CD14-positive monocyte (primary cell): ENCODE measurements at regions not wholly inside any gene's neighbourhood (a gene's known extent, or its start where the extent isn't known, plus 50 kb on each side); places are given as distances from the start of the nearest gene placed in this dataset.

Source experiments
- DNase-seq, 3 donors: peaks; one replicate each; pipeline ENCODE4 v3.0.0-alpha.2; 2011 to 2022
- H2AFZ ChIP-seq: 2 replicates; pipeline ENCODE4 v1.6.0; 2012; ENCODE audit warnings: mild to moderate bottlenecking, low read depth, low read length, inconsistent platforms; ENCODE audit not compliant: insufficient read depth, poor library complexity, severe bottlenecking
- H3K27ac ChIP-seq, 2 donors: 1 replicate in 1 of 2; 2 replicates in 1 of 2; pipeline ENCODE4 v1.5.1; 2012 to 2013; ENCODE audit warnings: low read length in 2 of 2, control low read depth in 1 of 2, inconsistent platforms in 1 of 2, low read depth in 1 of 2, mild to moderate bottlenecking in 1 of 2
- H3K27me3 ChIP-seq, 2 donors: one replicate each; pipeline versions ENCODE4 v1.6.0 to v1.6.1; 2011 to 2013; ENCODE audit warnings: low read length in 2 of 2; ENCODE audit not compliant: control insufficient read depth in 2 of 2, insufficient read depth in 2 of 2
- H3K36me3 ChIP-seq, 2 donors: replicated peaks in 1 of 2; 1 replicate in 1 of 2; 2 replicates in 1 of 2; pipeline versions ENCODE4 v1.5.1 to v1.6.1; 2012 to 2013; ENCODE audit warnings: low read length in 2 of 2, control low read depth in 1 of 2, inconsistent platforms in 1 of 2, mild to moderate bottlenecking in 1 of 2; ENCODE audit not compliant: insufficient read depth in 2 of 2, control insufficient read depth in 1 of 2
- H3K4me1 ChIP-seq, 2 donors: 1 replicate in 1 of 2; 2 replicates in 1 of 2; pipeline versions ENCODE4 v1.5.1 to v1.6.1; 2012 to 2013; ENCODE audit warnings: low read length in 2 of 2, control low read depth in 1 of 2, inconsistent platforms in 1 of 2, mild to moderate bottlenecking in 1 of 2, moderate library complexity in 1 of 2; ENCODE audit not compliant: insufficient read depth in 2 of 2, control insufficient read depth in 1 of 2
- H3K4me2 ChIP-seq: replicated peaks from 2 replicates; pipeline ENCODE3; 2012; ENCODE audit warnings: low read length, moderate library complexity, mild to moderate bottlenecking; ENCODE audit not compliant: poor library complexity, severe bottlenecking; ENCODE audit errors: extremely low read depth
- H3K4me3 ChIP-seq, 3 experiments: fragments of 200-600 bp in 1 of 3; sonication (generic) in 1 of 3; replicated peaks in 1 of 3; 1 replicate in 2 of 3; 2 replicates in 1 of 3; pipeline ENCODE4 v1.5.1; 2011 to 2013; ENCODE audit warnings: low read length in 3 of 3, mild to moderate bottlenecking in 3 of 3, control low read depth in 2 of 3, low read depth in 2 of 3, inconsistent platforms in 1 of 3, moderate library complexity in 1 of 3
- H3K79me2 ChIP-seq: 2 replicates; pipeline ENCODE4 v1.6.0; 2012; ENCODE audit warnings: mild to moderate bottlenecking, control low read depth, inconsistent platforms, low read length, moderate library complexity; ENCODE audit not compliant: insufficient read depth
- H3K9ac ChIP-seq: 2 replicates; pipeline ENCODE4 v1.6.0; 2017; ENCODE audit warnings: low read length, mild to moderate bottlenecking; ENCODE audit not compliant: insufficient read depth, poor library complexity, severe bottlenecking
- H3K9me3 ChIP-seq, 2 donors: replicated peaks in 1 of 2; 1 replicate in 1 of 2; 2 replicates in 1 of 2; pipeline versions ENCODE4 v1.5.1 to v1.6.1; 2012 to 2013; ENCODE audit warnings: low read length in 2 of 2, control low read depth in 1 of 2; ENCODE audit not compliant: control insufficient read depth in 1 of 2, insufficient read depth in 1 of 2
- H4K20me1 ChIP-seq: 2 replicates; pipeline ENCODE4 v1.6.0; 2012; ENCODE audit warnings: mild to moderate bottlenecking, low read length, control low read depth, moderate library complexity; ENCODE audit not compliant: insufficient read depth
- H3K27ac Mint-ChIP-seq, 7 donors: one replicate each; pipeline ENCODE4 v1.8.0; 2020; ENCODE audit warnings: mild to moderate bottlenecking in 7 of 7, mixed read lengths in 7 of 7, moderate library complexity in 6 of 7, inconsistent platforms in 2 of 7
- H3K27me3 Mint-ChIP-seq, 3 donors: one replicate each; pipeline ENCODE4 v1.8.0; 2021 to 2022; ENCODE audit warnings: low read depth in 3 of 3, mild to moderate bottlenecking in 3 of 3, mixed read lengths in 3 of 3, moderate library complexity in 3 of 3, inconsistent platforms in 1 of 3
- H3K36me3 Mint-ChIP-seq, 2 donors: one replicate each; pipeline ENCODE4 v1.8.0; 2020; ENCODE audit warnings: mixed read lengths in 2 of 2, inconsistent platforms in 1 of 2, mild to moderate bottlenecking in 1 of 2
- H3K4me1 Mint-ChIP-seq: one replicate; pipeline ENCODE4 v1.8.0; 2020; ENCODE audit warnings: mild to moderate bottlenecking, mixed read lengths
- H3K4me3 Mint-ChIP-seq, 2 donors: one replicate each; pipeline ENCODE4 v1.8.0; 2020; ENCODE audit warnings: mild to moderate bottlenecking in 2 of 2, mixed read lengths in 2 of 2, moderate library complexity in 1 of 2
- H3K9me3 Mint-ChIP-seq, 7 donors: one replicate each; pipeline ENCODE4 v1.8.0; 2020 to 2022; ENCODE audit warnings: mixed read lengths in 7 of 7, mild to moderate bottlenecking in 6 of 7, moderate library complexity in 6 of 7, inconsistent platforms in 2 of 7
- WGBS: methylation state at CpG from one replicate; pipeline ENCODE4 v1.1.5; 2013; ENCODE audit warnings: missing lambda C conversion rate; ENCODE audit not compliant: insufficient coverage; 5-methylcytosine and 5-hydroxymethylcytosine counted together
- intact Hi-C, 2 donors: fragments of 100-400 bp; cut with micrococcal nuclease; formaldehyde crosslinking; loops; one replicate each; pipeline versions ENCODE4 v1.15.0 to v1.15.1; 2023
- TF ChIP-seq, protein P1 (sequence below): fragments of 200-600 bp; IDR thresholded peaks from one replicate; pipeline ENCODE4 v1.8.0; 2022; ENCODE audit warnings: antibody characterized with exemption, mild to moderate bottlenecking

DNA sequence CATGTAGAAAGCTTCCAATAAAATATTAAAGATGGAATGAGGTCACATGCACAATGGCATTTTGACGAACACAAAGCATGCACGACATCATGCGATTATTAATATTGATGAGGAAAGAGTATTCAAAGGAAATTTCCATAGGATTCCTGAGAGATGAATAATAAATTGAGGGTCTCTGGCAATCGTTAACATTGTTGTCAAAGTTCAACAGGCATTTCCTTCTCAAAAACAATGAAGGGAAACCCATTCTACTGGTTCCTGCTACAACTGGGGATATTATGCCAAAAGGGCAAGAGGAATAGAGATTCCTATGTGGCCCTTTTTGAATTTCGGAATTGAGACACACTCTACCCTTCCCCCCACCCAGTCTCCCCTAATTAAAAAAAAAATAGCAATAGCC lies 128.3 kb upstream of the NUDT7 start:
- TF ChIP-seq, protein P1, sequence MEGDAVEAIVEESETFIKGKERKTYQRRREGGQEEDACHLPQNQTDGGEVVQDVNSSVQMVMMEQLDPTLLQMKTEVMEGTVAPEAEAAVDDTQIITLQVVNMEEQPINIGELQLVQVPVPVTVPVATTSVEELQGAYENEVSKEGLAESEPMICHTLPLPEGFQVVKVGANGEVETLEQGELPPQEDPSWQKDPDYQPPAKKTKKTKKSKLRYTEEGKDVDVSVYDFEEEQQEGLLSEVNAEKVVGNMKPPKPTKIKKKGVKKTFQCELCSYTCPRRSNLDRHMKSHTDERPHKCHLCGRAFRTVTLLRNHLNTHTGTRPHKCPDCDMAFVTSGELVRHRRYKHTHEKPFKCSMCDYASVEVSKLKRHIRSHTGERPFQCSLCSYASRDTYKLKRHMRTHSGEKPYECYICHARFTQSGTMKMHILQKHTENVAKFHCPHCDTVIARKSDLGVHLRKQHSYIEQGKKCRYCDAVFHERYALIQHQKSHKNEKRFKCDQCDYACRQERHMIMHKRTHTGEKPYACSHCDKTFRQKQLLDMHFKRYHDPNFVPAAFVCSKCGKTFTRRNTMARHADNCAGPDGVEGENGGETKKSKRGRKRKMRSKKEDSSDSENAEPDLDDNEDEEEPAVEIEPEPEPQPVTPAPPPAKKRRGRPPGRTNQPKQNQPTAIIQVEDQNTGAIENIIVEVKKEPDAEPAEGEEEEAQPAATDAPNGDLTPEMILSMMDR: no peak
- no peak overlapping the region for H3K4me3 Mint-ChIP-seq
- H3K27ac Mint-ChIP-seq: no peak overlapping the region
- peaks cover 4% of the 10 kb centered on the region for H3K4me1 Mint-ChIP-seq
- no peaks in the 10 kb centered on the region for H3K9me3 ChIP-seq
- H3K27me3 Mint-ChIP-seq: peaks cover 0 to 6% (median 2%) of the 10 kb centered on the region in 3 donors
- no peak overlapping the region for H3K4me3 ChIP-seq
- no peak overlapping the region for H3K9ac ChIP-seq
- H3K36me3 ChIP-seq: no peaks in the 10 kb centered on the region
- intact Hi-C loops: no loop called here
- H3K9me3 Mint-ChIP-seq: no peaks in the 10 kb centered on the region
- H4K20me1 ChIP-seq: no peaks in the 10 kb centered on the region
- DNase-seq: no peak
- H3K27ac ChIP-seq: no peak overlapping the region
- no peak overlapping the region for H2AFZ ChIP-seq
- no peaks in the 10 kb centered on the region for H3K79me2 ChIP-seq
- H3K27me3 ChIP-seq: no peaks in the 10 kb centered on the region
- H3K36me3 Mint-ChIP-seq: no peaks in the 10 kb centered on the region
- WGBS: 100% methylated on average over 1 of the region's 5 CpGs
- H3K4me1 ChIP-seq: no peaks in the 10 kb centered on the region
- no peak overlapping the region for H3K4me2 ChIP-seq

DNA sequence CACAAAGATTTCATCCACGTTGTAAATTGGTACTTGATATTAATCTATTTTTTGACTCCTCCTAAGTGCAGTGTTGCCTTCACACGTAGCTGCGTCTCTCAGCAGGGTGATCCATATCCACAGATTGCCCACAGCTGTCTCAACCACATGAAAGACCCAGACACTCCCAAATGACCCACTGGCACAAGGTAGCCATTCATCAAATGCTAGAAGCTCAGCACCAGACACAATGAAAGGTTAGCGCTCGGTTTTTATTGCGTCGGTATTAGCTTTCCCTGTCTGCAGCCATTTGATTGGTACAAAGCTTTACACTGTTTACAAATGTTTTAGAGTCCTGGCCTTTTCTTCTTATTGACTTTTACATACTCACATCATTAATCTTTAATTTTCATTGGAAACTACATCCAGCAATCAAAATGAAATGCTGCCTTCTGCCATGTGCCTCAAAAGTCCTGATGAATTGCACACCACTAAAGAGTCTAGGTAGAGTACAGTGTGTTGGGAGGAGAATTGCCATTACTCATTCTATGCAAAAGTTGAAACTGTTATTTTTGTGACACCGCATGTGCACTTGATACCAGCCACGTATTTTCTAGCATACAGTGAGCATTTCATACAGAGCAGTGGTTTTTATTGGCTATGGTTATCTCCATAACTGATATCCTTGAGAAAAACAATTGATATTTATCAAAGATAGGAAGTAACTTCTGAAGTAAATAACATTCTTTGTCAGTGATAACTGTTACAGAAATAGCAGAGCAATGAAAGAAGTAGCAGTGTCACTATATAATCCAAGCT lies 127.3 kb upstream of the NUDT7 start:
- intact Hi-C loops: no loop called here
- 96% methylated on average over 4 of the region's 9 CpGs for WGBS
- TF ChIP-seq, protein P1: no peak
- Histone ChIP-seq H4K20me1 (no peaks in the 10 kb centered on the region), H3K4me2 (no peak overlapping the region), H3K79me2 (no peaks in the 10 kb centered on the region), H3K9ac (no peak overlapping the region), H3K27me3 (no peaks in the 10 kb centered on the region), H2AFZ (no peak overlapping the region), H3K9me3 (no peaks in the 10 kb centered on the region), H3K36me3 (no peaks in the 10 kb centered on the region), H3K27ac (no peak overlapping the region), H3K4me1 (no peaks in the 10 kb centered on the region), H3K4me3 (no peak overlapping the region)
- H3K27ac Mint-ChIP-seq: no peak overlapping the region
- no peak for DNase-seq
- peaks cover 0 to 6% (median 2%) of the 10 kb centered on the region in 3 donors for H3K27me3 Mint-ChIP-seq
- H3K36me3 Mint-ChIP-seq: no peaks in the 10 kb centered on the region
- peaks cover 4% of the 10 kb centered on the region for H3K4me1 Mint-ChIP-seq
- H3K9me3 Mint-ChIP-seq: no peaks in the 10 kb centered on the region
- H3K4me3 Mint-ChIP-seq: no peak overlapping the region
